GM23338 (cell line): ENCODE measurements at regions not wholly inside any gene's neighbourhood (a gene's known extent, or its start where the extent isn't known, plus 50 kb on each side); places are given as distances from the start of the nearest gene placed in this dataset.

Source experiments
- ATAC-seq: fragments of 200-7000 bp; cut with Tn5 transposase; 3 replicates; pipeline ENCODE4 v1.9.1; 2020
- DNase-seq: peaks from one replicate; pipeline ENCODE4 v3.0.0-alpha.2; 2015; ENCODE audit warnings: low spot score
- H2AFZ ChIP-seq: fragments of 200-600 bp; sonication (generic); 2 replicates; pipeline ENCODE4 v1.8.0; 2016; ENCODE audit warnings: antibody characterized with exemption, mild to moderate bottlenecking, moderate library complexity
- H3F3A ChIP-seq: fragments of 200-600 bp; sonication (generic); replicated peaks from 2 replicates; pipeline ENCODE4 v1.8.0; 2017; ENCODE audit warnings: antibody characterized with exemption, mixed run types, low read depth
- H3K27ac ChIP-seq: fragments of 200-600 bp; sonication (generic); 2 replicates; pipeline ENCODE4 v1.6.1; 2016; ENCODE audit warnings: low read depth
- H3K27me3 ChIP-seq: fragments of 200-600 bp; sonication (generic); 2 replicates; pipeline ENCODE4 v1.8.0; 2016; ENCODE audit warnings: mild to moderate bottlenecking, mixed run types, moderate library complexity; ENCODE audit not compliant: insufficient read depth
- H3K36me3 ChIP-seq: fragments of 200-600 bp; sonication (generic); 2 replicates; pipeline ENCODE4 v1.8.0; 2016; ENCODE audit warnings: mild to moderate bottlenecking; ENCODE audit not compliant: insufficient read depth
- H3K4me1 ChIP-seq: fragments of 200-600 bp; sonication (generic); 2 replicates; pipeline ENCODE4 v1.8.0; 2016; ENCODE audit warnings: mild to moderate bottlenecking, moderate library complexity; ENCODE audit not compliant: insufficient read depth
- H3K4me2 ChIP-seq: fragments of 200-600 bp; sonication (generic); 2 replicates; pipeline ENCODE4 v1.7.1; 2017; ENCODE audit warnings: mixed run types
- H3K4me3 ChIP-seq: fragments of 200-600 bp; sonication (generic); 2 replicates; pipeline ENCODE4 v1.6.1; 2016; ENCODE audit warnings: mixed run types
- H3K79me2 ChIP-seq: fragments of 200-600 bp; sonication (generic); replicated peaks from 2 replicates; pipeline ENCODE4 v1.8.0; 2017; ENCODE audit warnings: mild to moderate bottlenecking; ENCODE audit not compliant: insufficient read depth
- H3K9me2 ChIP-seq: fragments of 200-600 bp; sonication (generic); 2 replicates; pipeline ENCODE4 v1.8.0; 2017; ENCODE audit not compliant: insufficient read depth
- H4K20me1 ChIP-seq: fragments of 200-600 bp; sonication (generic); replicated peaks from 2 replicates; pipeline ENCODE4 v1.8.0; 2017; ENCODE audit warnings: mild to moderate bottlenecking; ENCODE audit not compliant: insufficient read depth
- H3K27ac Mint-ChIP-seq: 2 replicates; pipeline ENCODE4 v1.8.0; 2020; ENCODE audit warnings: inconsistent platforms, mild to moderate bottlenecking, moderate library complexity, mixed read lengths
- H3K27me3 Mint-ChIP-seq: 3 replicates; pipeline ENCODE4 v1.8.0; 2022; ENCODE audit warnings: low read depth, mild to moderate bottlenecking, moderate library complexity, mixed read lengths, inconsistent platforms; ENCODE audit not compliant: insufficient read depth, poor library complexity
- H3K36me3 Mint-ChIP-seq: 3 replicates; pipeline ENCODE4 v1.8.0; 2021; ENCODE audit warnings: low read depth, mild to moderate bottlenecking, inconsistent platforms, moderate library complexity, mixed read lengths
- H3K4me1 Mint-ChIP-seq: 3 replicates; pipeline ENCODE4 v1.8.0; 2020; ENCODE audit warnings: mild to moderate bottlenecking, inconsistent platforms, mixed read lengths
- H3K4me3 Mint-ChIP-seq: 3 replicates; pipeline ENCODE4 v1.8.0; 2021; ENCODE audit warnings: moderate library complexity, mild to moderate bottlenecking, inconsistent platforms, mixed read lengths
- H3K9me3 Mint-ChIP-seq: 3 replicates; pipeline ENCODE4 v1.8.0; 2020; ENCODE audit warnings: moderate library complexity, mild to moderate bottlenecking, inconsistent platforms, mixed read lengths
- CTCF ChIP-seq, 2 experiments: fragments of 200-600 bp in 1 of 2; sonication (generic) in 1 of 2; conservative IDR thresholded peaks; 2 replicates each; pipeline versions ENCODE4 v1.5.1 to v1.6.1; 2016 to 2017; ENCODE audit warnings: antibody characterized with exemption in 2 of 2, low read depth in 2 of 2, mild to moderate bottlenecking in 2 of 2, moderate library complexity in 1 of 2
- EZH2phosphoT487 ChIP-seq: fragments of 200-600 bp; sonication (generic); IDR thresholded peaks from one replicate; pipeline ENCODE4 v1.8.1; 2018; ENCODE audit warnings: antibody characterized with exemption; ENCODE audit not compliant: unreplicated experiment
- NANOG ChIP-seq: IDR thresholded peaks from 2 replicates; pipeline ENCODE4 v1.6.1; 2016; ENCODE audit warnings: antibody characterized with exemption, borderline replicate concordance
- POLR2AphosphoS5 ChIP-seq: IDR thresholded peaks from 2 replicates; pipeline ENCODE4 v1.6.1; 2016; ENCODE audit warnings: antibody characterized with exemption, low read depth
- STAT1 ChIP-seq: IDR thresholded peaks from one replicate; pipeline ENCODE4 v1.6.1; 2016; ENCODE audit warnings: antibody characterized with exemption; ENCODE audit not compliant: unreplicated experiment
- ZNF462 ChIP-seq: fragments of 250-450 bp; sonication (Bioruptor Pico); IDR thresholded peaks from 2 replicates; pipeline ENCODE4 v1.5.0; 2020; ENCODE audit warnings: mild to moderate bottlenecking, moderate library complexity

GRCh38 chr5:60229691-60230185, 336.2 kb upstream of the PDE4D start:
- Histone ChIP-seq H3K4me2 (no peak overlapping the region), H3K79me2 (no peaks in the 10 kb centered on the region), H3K36me3 (no peaks in the 10 kb centered on the region), H2AFZ (no peak overlapping the region), H3K9me2 (no peaks in the 10 kb centered on the region), H3K27ac (no peak overlapping the region), H3K4me3 (no peak overlapping the region), H4K20me1 (no peaks in the 10 kb centered on the region), H3K4me1 (no peaks in the 10 kb centered on the region), H3F3A (no peaks in the 10 kb centered on the region), H3K27me3 (no peaks in the 10 kb centered on the region)
- no peak for TF ChIP-seq ZNF462
- no peak for TF ChIP-seq NANOG
- TF ChIP-seq POLR2AphosphoS5 = no peak
- TF ChIP-seq STAT1 = no peak
- TF ChIP-seq CTCF (conservative IDR thresholded peaks at IDR 0.05; ENCODE audit: low read depth in 2 of 2) = no peak
- TF ChIP-seq EZH2phosphoT487 = no peak
- Mint-ChIP-seq H3K27me3 (no peaks in the 10 kb centered on the region), H3K9me3 (no peaks in the 10 kb centered on the region), H3K4me1 (peaks cover 6% of the 10 kb centered on the region; the same call in 2 of the 3 replicates), H3K27ac (no peak overlapping the region), H3K4me3 (no peak overlapping the region), H3K36me3 (no peaks in the 10 kb centered on the region)
- ATAC-seq (no peak), DNase-seq (no peak)
